IPS-15b (cell line): ENCODE measurements at regions not wholly inside any gene's neighbourhood (a gene's known extent, or its start where the extent isn't known, plus 50 kb on each side); places are given as distances from the start of the nearest gene placed in this dataset.

ENCODE experiments used
- H3K27me3 ChIP-seq: one replicate; pipeline ENCODE4 v1.6.1; 2013; ENCODE audit warnings: low read length; ENCODE audit not compliant: control insufficient read depth, insufficient read depth
- H3K36me3 ChIP-seq: one replicate; pipeline ENCODE4 v1.6.1; 2013; ENCODE audit warnings: low read length; ENCODE audit not compliant: control insufficient read depth, insufficient read depth
- H3K4me1 ChIP-seq: one replicate; pipeline ENCODE4 v1.6.1; 2013; ENCODE audit warnings: mild to moderate bottlenecking, low read length; ENCODE audit not compliant: control insufficient read depth, insufficient read depth
- H3K4me3 ChIP-seq: one replicate; pipeline ENCODE4 v1.5.1; 2013; ENCODE audit warnings: low read depth, low read length
- H3K9ac ChIP-seq: one replicate; pipeline ENCODE4 v1.6.1; 2013; ENCODE audit warnings: low read depth, mild to moderate bottlenecking, low read length
- H3K9me3 ChIP-seq: one replicate; pipeline ENCODE4 v1.6.1; 2013; ENCODE audit warnings: mild to moderate bottlenecking, low read length; ENCODE audit not compliant: control insufficient read depth, insufficient read depth

DNA sequence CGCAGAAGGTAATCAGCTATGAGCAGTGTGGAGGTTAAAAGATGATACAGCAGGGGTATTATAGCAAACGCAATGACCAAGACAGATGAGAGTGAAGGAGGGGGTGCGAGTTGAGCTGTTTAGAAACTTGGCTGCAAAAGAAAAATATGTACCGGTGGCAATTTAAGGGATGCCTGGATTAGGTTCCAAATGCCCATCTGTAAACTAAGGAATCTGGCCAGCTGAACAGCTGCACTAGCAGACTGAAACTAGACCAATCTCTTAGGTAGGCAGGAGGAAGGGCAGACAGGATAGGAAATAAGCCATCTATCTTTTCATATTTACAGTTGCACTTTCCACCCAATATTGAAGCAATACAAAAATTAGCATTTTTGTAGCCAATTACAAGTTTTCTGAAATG, 407.6 kb downstream of the HTR1B start:
- Histone ChIP-seq H3K27me3 (no peaks in the 10 kb centered on the region), H3K36me3 (no peaks in the 10 kb centered on the region), H3K4me1 (no peaks in the 10 kb centered on the region), H3K4me3 (no peak overlapping the region), H3K9me3 (no peaks in the 10 kb centered on the region), H3K9ac (no peak overlapping the region)

GRCh38 chr6:77040568-77041195, 422.6 kb downstream of the HTR1B start:
- no peaks in the 10 kb centered on the region for H3K9me3 ChIP-seq
- no peaks in the 10 kb centered on the region for H3K36me3 ChIP-seq
- no peaks in the 10 kb centered on the region for H3K27me3 ChIP-seq
- H3K9ac ChIP-seq = no peak overlapping the region
- H3K4me1 ChIP-seq = no peaks in the 10 kb centered on the region
- no peak overlapping the region for H3K4me3 ChIP-seq

GRCh38 chr6:77038807-77039206, 424.5 kb downstream of the HTR1B start:
- H3K9me3 ChIP-seq = no peaks in the 10 kb centered on the region
- H3K36me3 ChIP-seq = no peaks in the 10 kb centered on the region
- H3K4me3 ChIP-seq = no peak overlapping the region
- no peaks in the 10 kb centered on the region for H3K27me3 ChIP-seq
- H3K9ac ChIP-seq = no peak overlapping the region
- no peaks in the 10 kb centered on the region for H3K4me1 ChIP-seq

GRCh38 chr6:77037439-77037838, 425.9 kb downstream of the HTR1B start:
- H3K4me1 ChIP-seq = no peaks in the 10 kb centered on the region
- no peaks in the 10 kb centered on the region for H3K27me3 ChIP-seq
- no peaks in the 10 kb centered on the region for H3K36me3 ChIP-seq
- H3K9me3 ChIP-seq = no peaks in the 10 kb centered on the region
- H3K4me3 ChIP-seq = no peak overlapping the region
- no peak overlapping the region for H3K9ac ChIP-seq

DNA sequence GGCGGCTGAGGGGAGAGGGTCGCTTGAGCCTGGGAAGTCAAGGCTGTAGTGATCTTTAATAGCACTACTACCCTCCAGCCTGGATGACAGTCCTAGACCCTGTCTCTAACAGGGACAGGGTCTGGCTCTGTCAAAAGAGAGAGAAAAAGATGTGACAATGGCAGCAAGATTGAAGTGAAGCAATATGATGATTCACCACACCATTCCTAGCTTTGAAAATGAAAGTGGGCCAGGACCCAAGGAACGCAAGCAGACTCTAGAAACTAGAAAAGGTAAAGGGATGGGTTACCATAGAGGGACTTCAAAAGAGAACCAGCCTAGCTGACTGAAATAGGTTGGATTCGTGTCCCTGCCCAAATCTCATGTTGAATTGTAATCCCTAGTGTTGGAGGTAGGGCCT, 426.9 kb downstream of the HTR1B start:
- H3K9me3 ChIP-seq = no peaks in the 10 kb centered on the region

DNA sequence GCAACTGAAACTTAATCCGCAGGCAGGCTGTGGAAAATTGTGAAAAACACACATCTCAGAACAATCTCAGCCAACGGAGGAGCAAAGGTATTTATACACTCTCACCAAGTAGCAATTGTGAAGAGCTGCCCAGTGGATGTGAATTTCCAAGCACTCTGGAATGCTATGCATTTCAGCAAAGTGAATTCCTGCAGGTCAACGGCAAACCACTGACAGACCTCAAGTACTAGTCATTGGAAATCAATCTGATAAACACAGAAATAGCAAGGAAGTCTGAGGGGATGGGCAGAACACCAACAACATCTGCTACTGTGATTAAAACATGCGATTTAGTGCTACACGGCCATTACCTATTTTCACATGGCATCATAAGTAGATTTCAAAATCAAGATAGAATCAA, 429.1 kb downstream of the HTR1B start:
- Histone ChIP-seq H3K4me3 (no peak overlapping the region), H3K36me3 (no peaks in the 10 kb centered on the region), H3K27me3 (no peaks in the 10 kb centered on the region), H3K9ac (no peak overlapping the region), H3K9me3 (no peaks in the 10 kb centered on the region), H3K4me1 (no peaks in the 10 kb centered on the region)

More for the DNA sequence above, 426.9 kb downstream of the HTR1B start:
- Histone ChIP-seq H3K9ac (no peak overlapping the region), H3K4me1 (no peaks in the 10 kb centered on the region), H3K27me3 (no peaks in the 10 kb centered on the region), H3K4me3 (no peak overlapping the region), H3K36me3 (no peaks in the 10 kb centered on the region)

DNA sequence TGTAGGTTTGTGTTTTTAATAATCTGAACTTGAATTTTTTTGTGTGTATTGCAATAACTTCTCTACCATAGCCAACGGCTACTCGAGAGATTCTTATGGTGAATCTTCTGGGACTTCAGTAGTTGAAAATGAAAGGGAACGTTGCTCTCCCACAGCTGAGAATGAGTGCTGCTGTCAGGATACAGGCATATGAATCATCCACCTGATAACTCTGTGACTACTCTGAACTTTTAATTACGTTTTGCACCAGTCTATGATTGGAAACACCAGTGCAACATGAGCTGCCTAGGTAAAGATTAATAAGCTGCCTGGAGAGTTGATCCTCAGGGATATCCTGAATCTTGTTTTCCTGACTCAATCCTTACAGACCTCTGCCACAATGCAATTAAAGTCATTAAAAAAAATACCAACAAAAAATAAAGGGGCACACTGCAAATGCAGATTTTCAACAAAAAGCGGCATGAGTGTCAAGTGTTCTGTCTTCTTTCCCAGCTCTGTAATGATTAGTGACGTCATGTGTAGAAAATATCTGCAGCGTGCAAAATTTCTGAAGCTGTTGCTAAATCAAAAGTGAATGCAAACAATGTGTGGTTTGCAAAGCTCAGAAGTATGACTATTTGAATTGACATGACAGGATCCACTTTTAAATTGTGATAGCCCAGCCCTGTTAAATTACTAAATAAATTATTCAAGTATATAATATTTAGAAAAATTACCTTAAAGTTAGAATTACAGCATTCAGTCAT, 432.2 kb downstream of the HTR1B start:
- Histone ChIP-seq H3K36me3 (no peaks in the 10 kb centered on the region), H3K9me3 (no peaks in the 10 kb centered on the region), H3K27me3 (no peaks in the 10 kb centered on the region), H3K9ac (no peak overlapping the region), H3K4me1 (no peaks in the 10 kb centered on the region), H3K4me3 (no peak overlapping the region)

- no peak overlapping the region for H3K9ac ChIP-seq
- no peak overlapping the region for H3K4me3 ChIP-seq
Observed at GRCh38 chr6:77026341-77026740, 436.9 kb downstream of the HTR1B start.

GRCh38 chr6:77025736-77026223, 437.5 kb downstream of the HTR1B start:
- H3K9me3 ChIP-seq = no peaks in the 10 kb centered on the region
- H3K4me1 ChIP-seq = no peaks in the 10 kb centered on the region
- H3K36me3 ChIP-seq = no peaks in the 10 kb centered on the region
- no peak overlapping the region for H3K9ac ChIP-seq
- no peaks in the 10 kb centered on the region for H3K27me3 ChIP-seq
- no peak overlapping the region for H3K4me3 ChIP-seq

More at GRCh38 chr6:77026341-77026740, 436.9 kb downstream of the HTR1B start:
- H3K9me3 ChIP-seq = no peaks in the 10 kb centered on the region
- no peaks in the 10 kb centered on the region for H3K27me3 ChIP-seq
- H3K36me3 ChIP-seq = no peaks in the 10 kb centered on the region
- no peaks in the 10 kb centered on the region for H3K4me1 ChIP-seq

DNA sequence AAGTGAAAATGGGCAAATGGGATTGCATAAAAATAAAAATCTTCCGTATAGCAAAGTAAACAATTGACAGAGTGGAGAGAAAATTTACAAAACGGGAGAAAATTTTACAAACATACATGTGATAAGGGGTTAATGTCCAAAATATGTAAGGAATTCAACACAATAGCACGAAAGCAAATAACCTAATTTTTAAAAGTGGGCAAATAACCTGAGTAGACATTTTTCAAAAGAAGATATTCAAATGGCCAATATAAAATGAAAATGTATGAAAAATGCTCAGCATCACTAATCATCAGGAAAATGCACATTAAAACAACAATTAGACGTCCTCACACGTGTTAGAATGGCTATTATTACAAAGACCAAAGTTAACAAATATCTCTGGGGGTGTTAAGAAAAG, 441.5 kb downstream of the HTR1B start:
- no peak overlapping the region for H3K9ac ChIP-seq

DNA sequence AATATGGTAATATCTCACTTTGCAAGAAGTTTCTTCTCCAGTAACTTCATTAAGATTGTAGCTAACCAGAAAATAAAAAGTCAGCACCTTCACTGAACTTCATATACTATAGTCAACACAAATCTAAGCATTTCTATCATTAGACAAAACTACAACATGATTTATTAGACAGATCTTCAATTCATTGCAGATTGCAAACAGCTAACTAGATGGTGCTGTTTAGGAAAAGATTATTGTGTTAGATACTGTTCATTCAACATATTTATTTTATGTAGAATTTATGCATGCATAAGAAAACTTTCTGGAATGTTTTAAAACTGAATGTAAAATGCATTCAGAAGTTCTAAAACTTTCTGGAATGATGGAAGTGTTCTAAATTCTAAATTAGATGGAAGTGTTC, 442.1 kb downstream of the HTR1B start:
- Histone ChIP-seq H3K9me3 (no peaks in the 10 kb centered on the region), H3K4me3 (no peak overlapping the region), H3K36me3 (no peaks in the 10 kb centered on the region), H3K4me1 (no peaks in the 10 kb centered on the region), H3K27me3 (no peaks in the 10 kb centered on the region), H3K9ac (no peak overlapping the region)

More for the DNA sequence above, 441.5 kb downstream of the HTR1B start:
- Histone ChIP-seq H3K4me1 (no peaks in the 10 kb centered on the region), H3K4me3 (no peak overlapping the region), H3K9me3 (no peaks in the 10 kb centered on the region), H3K36me3 (no peaks in the 10 kb centered on the region), H3K27me3 (no peaks in the 10 kb centered on the region)

GRCh38 chr6:77019081-77019480, 444.2 kb downstream of the HTR1B start:
- H3K27me3 ChIP-seq = no peaks in the 10 kb centered on the region
- no peaks in the 10 kb centered on the region for H3K4me1 ChIP-seq

More at GRCh38 chr6:77019081-77019480, 444.2 kb downstream of the HTR1B start:
- Histone ChIP-seq H3K9me3 (no peaks in the 10 kb centered on the region), H3K9ac (no peak overlapping the region), H3K4me3 (no peak overlapping the region), H3K36me3 (no peaks in the 10 kb centered on the region)
